Caco-2 (cell line): ENCODE measurements at regions not wholly inside any gene's neighbourhood (a gene's known extent, or its start where the extent isn't known, plus 50 kb on each side); places are given as distances from the start of the nearest gene placed in this dataset.

ENCODE experiments used
- BruUV-seq: library from RNA; stranded (reverse); fragments of 400-500 nt; replicated peaks from 2 replicates; lab custom pipeline; 2021; lab: Mats Ljungman, UMichigan
- CTCF ChIA-PET: fragments of 300-600 bp; sonication (Branson Sonifier 250); formaldehyde crosslinking; loops from one replicate; lab custom pipeline; 2022; ENCODE audit warnings: antibody characterized with exemption; lab: Charles Lee
- POLR2A ChIA-PET: fragments of 300-600 bp; sonication (Branson Sonifier 250); formaldehyde crosslinking; loops from one replicate; lab custom pipeline; 2022; ENCODE audit warnings: antibody characterized with exemption; lab: Charles Lee
- DNase-seq, 2 experiments: peaks; one replicate each; pipeline versions ENCODE4 v3.0.0 to v3.0.0-alpha.2; 2020 to 2022
- H3K27me3 ChIP-seq: replicated peaks from 2 replicates; pipeline ENCODE4 v1.6.0; 2011; ENCODE audit warnings: low read length; ENCODE audit not compliant: control insufficient read depth, insufficient read depth
- H3K36me3 ChIP-seq: 2 replicates; pipeline ENCODE4 v1.5.1; 2011; ENCODE audit warnings: low read length; ENCODE audit not compliant: control insufficient read depth, insufficient read depth
- H3K4me1 ChIP-seq: fragments of 250-450 bp; sonication (Bioruptor Pico); 2 replicates; pipeline ENCODE4 v1.5.1; 2020; ENCODE audit warnings: mild to moderate bottlenecking
- H3K4me3 ChIP-seq: 2 replicates; pipeline ENCODE4 v1.5.1; 2011; ENCODE audit warnings: low read depth, mild to moderate bottlenecking, control low read depth, low read length
- H3K9me3 ChIP-seq: fragments of 250-450 bp; sonication (Bioruptor Pico); 2 replicates; pipeline ENCODE4 v1.5.1; 2020; ENCODE audit warnings: mild to moderate bottlenecking, moderate library complexity
- H3K27ac Mint-ChIP-seq: one replicate; pipeline ENCODE4 v1.8.0; 2022; ENCODE audit warnings: mixed read lengths; ENCODE audit not compliant: unreplicated experiment
- H3K27me3 Mint-ChIP-seq: one replicate; pipeline ENCODE4 v1.8.0; 2022; ENCODE audit warnings: mixed read lengths; ENCODE audit not compliant: insufficient read depth, unreplicated experiment
- H3K36me3 Mint-ChIP-seq: one replicate; pipeline ENCODE4 v1.8.0; 2022; ENCODE audit warnings: mild to moderate bottlenecking, mixed read lengths; ENCODE audit not compliant: insufficient read depth, unreplicated experiment
- H3K4me1 Mint-ChIP-seq: one replicate; pipeline ENCODE4 v1.8.0; 2022; ENCODE audit warnings: low read depth, mixed read lengths; ENCODE audit not compliant: unreplicated experiment
- H3K4me3 Mint-ChIP-seq: one replicate; pipeline ENCODE4 v1.8.0; 2022; ENCODE audit warnings: mild to moderate bottlenecking, moderate library complexity, mixed read lengths; ENCODE audit not compliant: unreplicated experiment
- H3K9me3 Mint-ChIP-seq: one replicate; pipeline ENCODE4 v1.8.0; 2022; ENCODE audit warnings: mixed read lengths; ENCODE audit not compliant: unreplicated experiment
- CTCF ChIP-seq, 2 experiments: fragments of 200-600 bp in 1 of 2; IDR thresholded peaks; 1 replicate in 1 of 2; 2 replicates in 1 of 2; pipeline versions ENCODE4 v1.5.1 to v1.8.0; 2011 to 2022; ENCODE audit warnings: antibody characterized with exemption in 1 of 2, control low read depth in 1 of 2, inconsistent platforms in 1 of 2, low read depth in 1 of 2, low read length in 1 of 2, mild to moderate bottlenecking in 1 of 2, moderate library complexity in 1 of 2; ENCODE audit not compliant: insufficient read depth in 1 of 2, severe bottlenecking in 1 of 2, unreplicated experiment in 1 of 2
- intact Hi-C: fragments of 100-400 bp; cut with micrococcal nuclease; formaldehyde crosslinking; loops from one replicate; pipeline ENCODE4 v1.10.0; 2022; ENCODE audit not compliant: unreplicated experiment

DNA sequence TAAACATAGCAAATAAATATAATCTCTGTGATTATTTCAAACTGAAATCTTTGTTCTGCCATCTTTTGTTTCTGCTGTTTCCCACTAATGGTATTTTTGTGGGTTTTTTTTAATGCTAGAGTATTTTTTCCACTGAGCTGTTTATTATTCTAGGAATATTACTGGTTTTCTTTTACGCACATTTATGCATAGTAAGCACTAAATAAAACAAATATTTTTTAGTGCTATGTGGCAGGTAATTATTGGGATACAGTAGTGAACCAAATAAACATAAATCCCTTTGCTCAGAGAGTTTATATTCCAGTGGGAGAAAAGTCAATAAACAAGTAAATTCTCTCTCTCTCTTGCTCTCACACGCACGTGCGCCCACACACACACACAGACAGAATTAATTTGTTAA lies 397.4 kb downstream of the PRDM5 start:
- H3K36me3 ChIP-seq = no peaks in the 10 kb centered on the region
- no peaks in the 10 kb centered on the region for H3K9me3 Mint-ChIP-seq
- ChIA-PET CTCF (no interaction called here), POLR2A (no interaction called here)
- no TSS peak for BruUV-seq
- H3K36me3 Mint-ChIP-seq = no peaks in the 10 kb centered on the region
- no peak overlapping the region for H3K4me3 ChIP-seq
- no peak for TF ChIP-seq CTCF (IDR thresholded peaks at IDR 0.05; ENCODE audit: insufficient read depth in 1 of 2, low read depth in 1 of 2, low read length in 1 of 2, severe bottlenecking in 1 of 2, unreplicated experiment in 1 of 2)
- no peak overlapping the region for H3K27ac Mint-ChIP-seq
- no peaks in the 10 kb centered on the region for H3K9me3 ChIP-seq
- no peaks in the 10 kb centered on the region for H3K4me1 Mint-ChIP-seq
- intact Hi-C loops = no loop called here
- H3K4me1 ChIP-seq = no peaks in the 10 kb centered on the region
- H3K27me3 ChIP-seq = no peaks in the 10 kb centered on the region
- no peak for DNase-seq
- H3K4me3 Mint-ChIP-seq = no peak overlapping the region
- H3K27me3 Mint-ChIP-seq = no peaks in the 10 kb centered on the region

DNA sequence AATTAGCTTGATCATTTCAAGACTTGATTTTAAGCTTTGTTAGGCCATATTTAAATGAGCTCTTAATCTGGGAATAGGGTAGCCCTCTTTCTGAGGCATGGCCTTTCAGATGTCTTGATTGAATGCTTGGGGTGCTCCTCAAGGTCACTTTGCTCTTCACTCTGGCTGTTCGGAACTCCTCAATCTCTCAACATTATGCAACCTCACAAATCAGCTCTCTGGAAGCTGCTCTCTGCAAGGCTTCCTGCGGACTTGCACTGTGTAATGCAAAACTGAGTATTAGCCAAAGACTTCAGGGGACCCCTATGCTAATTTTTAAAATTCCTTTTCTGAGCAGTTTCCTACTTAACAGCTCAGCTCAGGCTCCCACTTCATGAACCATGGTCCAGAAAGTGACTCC lies 398.3 kb downstream of the PRDM5 start:
- Mint-ChIP-seq H3K9me3 (no peaks in the 10 kb centered on the region), H3K36me3 (no peaks in the 10 kb centered on the region), H3K27me3 (no peaks in the 10 kb centered on the region), H3K4me3 (no peak overlapping the region), H3K4me1 (no peaks in the 10 kb centered on the region), H3K27ac (no peak overlapping the region)
- H3K4me3 ChIP-seq = no peak overlapping the region
- ChIA-PET CTCF (no interaction called here), POLR2A (no interaction called here)
- no peaks in the 10 kb centered on the region for H3K36me3 ChIP-seq
- TF ChIP-seq CTCF (IDR thresholded peaks at IDR 0.05; ENCODE audit: insufficient read depth in 1 of 2, low read depth in 1 of 2, low read length in 1 of 2, severe bottlenecking in 1 of 2, unreplicated experiment in 1 of 2) = no peak
- H3K4me1 ChIP-seq = no peaks in the 10 kb centered on the region
- no peaks in the 10 kb centered on the region for H3K27me3 ChIP-seq
- intact Hi-C loops = no loop called here
- no peak for DNase-seq
- BruUV-seq = no TSS peak
- H3K9me3 ChIP-seq = no peaks in the 10 kb centered on the region

DNA sequence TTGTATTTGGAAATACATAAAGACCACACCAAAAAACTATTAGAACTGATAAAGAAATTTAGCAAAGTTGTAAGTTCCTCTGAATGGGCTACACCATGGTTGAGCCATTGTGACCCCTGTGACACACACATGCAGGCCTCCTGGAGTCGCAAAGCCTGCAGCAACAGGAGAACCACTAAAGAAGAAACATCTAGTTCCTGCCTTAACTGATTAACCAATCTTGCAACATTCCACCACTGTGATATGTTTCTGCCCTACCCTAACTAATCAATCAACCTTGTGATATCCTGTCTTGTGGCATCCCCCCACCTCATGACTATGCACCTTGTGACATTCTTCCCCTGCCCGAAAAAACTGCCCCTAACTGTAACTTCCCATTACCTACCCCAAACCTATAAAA lies 401.8 kb downstream of the PRDM5 start:
- intact Hi-C loops = no loop called here
- H3K27me3 ChIP-seq = no peaks in the 10 kb centered on the region
- H3K27me3 Mint-ChIP-seq = no peaks in the 10 kb centered on the region
- no peaks in the 10 kb centered on the region for H3K9me3 Mint-ChIP-seq
- no peak overlapping the region for H3K4me3 Mint-ChIP-seq
- no peaks in the 10 kb centered on the region for H3K36me3 Mint-ChIP-seq
- ChIA-PET CTCF (no interaction called here), POLR2A (no interaction called here)
- H3K27ac Mint-ChIP-seq = no peak overlapping the region
- H3K4me1 Mint-ChIP-seq = no peaks in the 10 kb centered on the region
- H3K4me1 ChIP-seq = no peaks in the 10 kb centered on the region
- no peak for TF ChIP-seq CTCF (IDR thresholded peaks at IDR 0.05; ENCODE audit: insufficient read depth in 1 of 2, low read depth in 1 of 2, low read length in 1 of 2, severe bottlenecking in 1 of 2, unreplicated experiment in 1 of 2)
- no peak overlapping the region for H3K4me3 ChIP-seq
- H3K36me3 ChIP-seq = no peaks in the 10 kb centered on the region
- no TSS peak for BruUV-seq
- no peaks in the 10 kb centered on the region; the same call in 1 of the 2 replicates for H3K9me3 ChIP-seq
- DNase-seq = no peak
